ENCODE measurements at regions not wholly inside any gene's neighbourhood (a gene's known extent, or its start where the extent isn't known, plus 50 kb on each side); places are given as distances from the start of the nearest gene placed in this dataset.
"Not testable (repeated sequence)": the region's sequence is repeated elsewhere in the genome, so short reads cannot be mapped to it uniquely, and the experiment has no call there.

DNA sequence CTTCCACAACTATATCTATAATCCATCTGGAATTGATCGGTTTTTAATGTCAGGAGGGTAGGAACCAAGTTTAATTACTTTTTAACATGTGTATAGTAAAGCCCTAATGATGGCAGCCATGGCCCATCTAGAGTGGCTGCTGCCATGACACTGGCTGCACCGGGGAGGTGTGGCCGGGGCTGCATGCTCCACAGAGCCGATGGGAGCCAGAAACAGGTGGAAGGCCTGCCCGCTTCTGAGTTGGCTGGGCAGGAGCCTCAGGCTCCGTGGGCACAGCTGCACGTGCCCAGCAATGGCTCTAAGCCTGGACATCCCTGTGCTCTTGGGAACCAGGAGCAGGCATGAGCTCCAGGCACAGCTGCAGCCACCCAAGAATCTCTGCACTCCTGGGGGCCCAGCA lies 73.0 kb downstream of the GBP6 start:
- DNase-seq = no peak

- not testable (repeated sequence) for DNase-seq
Measured at GRCh38 chr1:89438301-89438700, 74.4 kb downstream of the GBP6 start.

DNA sequence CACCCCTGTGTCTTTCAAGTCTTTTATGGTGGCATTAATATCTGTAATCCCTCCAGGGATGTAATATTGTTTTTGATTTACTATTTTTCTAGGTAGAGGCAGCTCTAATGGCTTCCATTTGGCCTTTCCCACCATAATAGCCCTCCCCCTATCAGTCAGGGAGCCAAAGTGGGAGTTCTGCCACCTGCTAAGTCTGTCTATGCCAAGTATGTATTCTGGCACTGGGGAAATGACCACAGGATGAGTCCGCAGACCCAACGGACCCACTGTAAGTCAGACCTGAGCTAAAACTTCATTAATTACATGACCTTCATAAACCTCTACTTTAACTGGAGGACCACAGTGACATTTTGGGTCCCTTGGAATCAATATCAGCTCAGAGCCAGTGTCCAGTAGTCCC lies 77.1 kb downstream of the GBP6 start:
- DNase-seq = no peak

DNA sequence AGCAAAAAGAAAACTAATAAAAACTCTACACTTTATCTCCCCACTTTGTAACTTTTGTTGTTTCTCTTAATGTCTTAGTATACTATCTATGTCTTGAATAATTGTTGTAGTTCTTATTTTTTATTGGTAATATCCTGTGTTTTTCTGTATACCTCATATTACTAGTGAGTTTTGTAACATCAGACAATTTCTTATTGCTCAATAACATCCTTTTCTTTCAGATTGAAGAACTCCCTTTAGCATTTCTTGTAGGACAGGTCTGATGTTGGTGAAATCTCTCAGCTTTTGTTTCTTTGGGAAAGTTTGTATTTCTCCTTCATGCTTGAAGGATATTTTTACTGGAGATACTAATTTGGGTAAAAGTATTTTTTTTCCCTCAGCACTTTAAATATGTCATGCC lies 79.8 kb upstream of the LRRC8B start:
- no peak for DNase-seq

DNA sequence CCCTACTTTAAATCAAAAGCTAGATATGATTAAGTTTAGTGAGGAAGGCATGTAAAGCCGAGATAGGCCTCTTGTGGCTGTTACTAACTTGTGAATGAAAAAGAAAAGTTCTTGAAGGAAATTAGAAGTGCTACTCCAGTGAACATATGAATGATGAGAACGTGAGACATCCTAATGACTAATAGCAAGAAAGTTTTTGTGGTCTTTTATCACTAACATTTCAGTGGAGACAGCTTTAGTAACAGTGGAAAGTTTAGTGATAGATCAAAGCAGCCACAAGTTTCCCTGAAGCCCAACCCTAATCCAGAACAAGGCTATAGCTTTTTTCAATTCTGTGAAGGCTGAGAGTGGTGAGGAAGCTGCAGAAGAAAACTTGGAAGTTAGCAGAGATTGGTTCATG lies 73.6 kb upstream of the LRRC8B start:
- DNase-seq = peak; percentile 7 to 20

DNA sequence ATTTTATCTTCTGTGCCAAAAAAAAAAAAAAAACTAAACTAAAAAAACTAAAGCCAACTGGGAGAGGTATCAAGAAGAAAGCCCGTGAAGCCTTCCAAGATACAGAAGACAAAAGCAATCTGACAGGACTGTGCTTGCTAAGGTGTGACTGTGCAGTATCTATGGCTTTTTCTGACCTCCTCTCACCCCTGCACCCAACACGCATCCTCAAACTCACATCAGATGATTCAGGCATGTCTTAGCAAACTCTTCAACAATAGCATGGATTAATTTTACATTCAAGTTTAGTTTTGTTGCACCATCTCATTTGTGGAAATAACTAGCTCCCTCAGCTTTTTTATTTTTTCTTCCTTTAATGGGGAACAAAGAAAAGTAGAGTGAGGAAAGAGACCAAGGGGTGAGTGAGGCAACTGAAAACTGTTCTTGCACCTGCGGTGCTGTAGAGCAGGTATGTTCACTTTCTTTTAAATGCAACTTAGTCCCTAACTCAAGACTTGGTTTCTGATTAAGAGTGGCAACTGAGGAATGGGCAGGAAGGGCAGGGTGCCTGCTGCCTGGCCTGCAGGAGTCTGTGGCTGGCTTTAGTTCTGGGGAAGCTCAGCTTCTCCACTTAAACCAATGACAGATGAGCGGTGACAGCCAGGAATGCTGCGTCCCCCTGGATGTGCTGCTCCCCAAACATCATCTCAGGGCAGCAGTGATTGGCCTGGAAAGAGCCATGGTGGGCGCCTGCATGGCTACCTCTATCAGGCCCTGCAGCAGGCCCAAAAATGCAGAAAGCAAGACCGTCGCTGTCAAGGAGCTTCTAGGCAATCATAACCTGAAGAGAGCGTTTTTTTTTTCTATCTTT lies 71.3 kb upstream of the LRRC8B start:
- no peak for DNase-seq

DNA sequence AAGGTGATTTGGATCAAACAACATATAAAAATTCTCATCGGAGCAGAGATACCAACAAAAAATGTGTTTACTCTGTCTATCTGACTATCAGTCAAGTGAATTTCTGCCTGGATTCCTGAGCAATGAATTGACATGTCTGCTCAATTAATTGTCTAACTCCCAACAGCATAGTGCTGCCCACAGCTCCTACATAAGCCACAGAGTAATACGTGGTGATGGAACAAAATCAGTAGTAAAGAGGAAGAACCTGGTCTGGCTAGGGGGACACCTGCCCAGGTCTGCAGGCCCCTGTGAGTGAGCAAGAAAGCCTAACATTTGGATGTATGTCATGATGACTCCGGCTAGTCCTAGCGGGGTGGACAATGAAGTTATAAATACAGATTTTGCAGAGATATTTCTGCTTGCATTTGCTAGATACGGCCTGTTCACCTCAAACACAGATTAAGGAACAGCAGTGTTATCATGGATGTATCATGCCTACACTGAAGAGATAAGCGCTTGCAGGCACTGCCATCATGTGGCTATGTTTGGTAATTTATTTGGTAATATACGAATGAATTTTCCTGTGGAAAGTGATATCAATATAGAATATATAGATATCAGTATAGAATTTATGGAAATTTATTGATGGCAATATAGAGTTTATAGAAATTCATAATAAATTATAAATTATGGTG lies 69.6 kb upstream of the LRRC8B start:
- DNase-seq = peak; percentile 57 to 62

GRCh38 chr1:89457046-89457445 lies 67.6 kb upstream of the LRRC8B start:
- DNase-seq = no peak

DNA sequence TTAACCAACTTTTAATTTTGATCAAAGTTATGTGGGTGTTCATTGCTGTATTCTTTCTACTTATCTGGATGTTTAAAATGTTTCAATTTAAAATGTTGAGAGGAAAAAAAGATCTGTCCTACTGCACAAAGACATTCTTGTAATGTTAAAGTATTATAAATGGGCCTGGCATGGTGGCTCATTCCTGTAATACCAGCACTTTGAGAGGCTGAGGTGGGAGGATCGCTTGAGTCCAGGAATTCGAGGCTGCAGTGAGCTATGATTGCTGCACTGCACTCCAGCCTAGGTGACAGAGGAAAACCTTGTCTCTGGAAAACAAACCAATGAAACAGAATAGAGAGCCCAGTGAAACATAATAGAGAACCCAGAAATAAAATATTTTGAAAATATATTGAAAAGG lies 65.5 kb upstream of the LRRC8B start:
- no peak for DNase-seq

DNA sequence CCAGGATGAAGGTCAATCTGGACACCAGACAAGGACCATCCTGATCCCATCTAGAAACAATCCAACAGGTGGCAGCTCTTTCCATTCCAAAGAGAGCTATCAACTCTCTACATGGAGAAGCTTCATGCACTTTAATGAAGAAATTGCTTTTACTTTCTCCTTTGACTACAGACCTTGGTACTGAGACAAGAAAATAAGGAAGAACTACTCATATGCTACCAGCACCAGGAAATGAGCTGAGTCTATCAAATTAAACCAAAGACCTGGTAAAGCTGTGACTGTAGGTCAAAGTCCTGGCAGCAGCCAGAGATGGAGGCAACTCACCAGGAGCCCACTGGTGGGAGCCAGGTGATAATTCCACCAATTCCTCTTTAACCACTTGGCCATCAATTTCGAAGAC lies 64.3 kb upstream of the LRRC8B start:
- no peak for DNase-seq

DNA sequence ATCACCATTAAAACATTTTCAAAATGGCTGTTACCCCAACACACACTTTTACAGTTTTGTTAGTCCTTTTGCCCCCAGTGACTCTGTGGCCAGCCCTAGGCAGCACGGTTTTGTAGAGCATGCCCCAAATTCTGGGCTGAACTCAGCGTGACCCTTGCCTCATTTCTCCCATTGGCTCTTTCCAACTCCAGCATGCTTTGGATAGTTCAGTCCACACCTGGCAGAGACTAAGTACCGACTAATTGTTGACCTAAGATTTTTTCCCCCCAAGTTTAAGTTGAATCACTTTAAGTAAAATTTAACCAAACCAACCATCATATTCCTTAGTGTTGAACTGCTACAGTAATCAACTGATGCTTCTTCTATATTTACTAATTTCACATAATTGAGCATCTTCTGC lies 62.4 kb upstream of the LRRC8B start:
- no peak for DNase-seq

- no peak for DNase-seq
Measured at GRCh38 chr1:89464008-89464407, 60.6 kb upstream of the LRRC8B start.

GRCh38 chr1:89465201-89465600 lies 59.4 kb upstream of the LRRC8B start:
- DNase-seq = no peak

GRCh38 chr1:89466307-89466930 lies 58.2 kb upstream of the LRRC8B start:
- DNase-seq = no peak

GRCh38 chr1:89472253-89472652 lies 52.4 kb upstream of the LRRC8B start:
- DNase-seq = no peak

- no peak for DNase-seq
Measured at GRCh38 chr1:89472886-89473417, 51.7 kb upstream of the LRRC8B start.

All from activated CD4-positive, alpha-beta T cell treated with anti-CD3 and anti-CD28 coated beads, Interleukin-2, amount 50 U/mL, for 4 hours (primary cell).